ENCODE measurements at regions not wholly inside any gene's neighbourhood (a gene's known extent, or its start where the extent isn't known, plus 50 kb on each side); places are given as distances from the start of the nearest gene placed in this dataset.

DNA sequence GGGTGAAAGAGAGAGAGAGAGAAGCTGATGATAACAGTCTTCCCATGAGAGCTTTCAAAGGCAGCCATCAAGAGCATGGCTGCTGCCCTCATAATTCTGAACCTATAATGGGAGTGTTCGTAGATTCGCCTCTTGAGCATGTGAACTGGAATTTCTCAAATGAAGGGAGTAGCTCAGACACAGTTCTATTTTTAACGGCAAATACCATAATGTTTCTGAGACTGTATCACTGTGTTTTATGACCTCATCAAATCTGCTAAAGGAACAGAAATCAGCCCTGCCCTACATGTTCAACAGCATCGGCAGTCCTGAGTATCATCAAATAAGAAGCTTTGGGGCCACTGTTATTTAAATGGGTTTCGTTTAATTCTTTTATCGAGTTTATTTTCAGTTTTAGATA lies 645.6 kb downstream of the GALR1 start:
- Histone ChIP-seq H3K36me3 (ENCODE audit: control insufficient read depth, insufficient read depth, low read length) (no peaks in the 10 kb centered on the region), H3K4me1 (ENCODE audit: control insufficient read depth, insufficient read depth, low read length) (peaks cover 2% of the 10 kb centered on the region), H3K27me3 (ENCODE audit: control insufficient read depth, insufficient read depth, low read length) (no peaks in the 10 kb centered on the region), H3K27ac (ENCODE audit: low read length) (no peak overlapping the region), H3K4me3 (ENCODE audit: low read length) (no peak overlapping the region), H3K9me3 (ENCODE audit: control insufficient read depth, insufficient read depth, low read length) (no peaks in the 10 kb centered on the region)
- no peak for DNase-seq (ENCODE audit: low read depth, low spot score)
- WGBS (ENCODE audit: insufficient coverage, insufficient read length), result no CpG with 5 or more reads among the region's 6 CpGs

- no peak for DNase-seq (ENCODE audit: low read depth, low spot score)
- no peaks in the 10 kb centered on the region for H3K9me3 ChIP-seq (ENCODE audit: control insufficient read depth, insufficient read depth, low read length)
- peaks cover 2% of the 10 kb centered on the region for H3K4me1 ChIP-seq (ENCODE audit: control insufficient read depth, insufficient read depth, low read length)
- no peak overlapping the region for H3K4me3 ChIP-seq (ENCODE audit: low read length)
- H3K27ac ChIP-seq (ENCODE audit: low read length), result no peak overlapping the region
- H3K36me3 ChIP-seq (ENCODE audit: control insufficient read depth, insufficient read depth, low read length), result no peaks in the 10 kb centered on the region
- H3K27me3 ChIP-seq (ENCODE audit: control insufficient read depth, insufficient read depth, low read length), result no peaks in the 10 kb centered on the region
- no CpG with 5 or more reads among the region's 12 CpGs for WGBS (ENCODE audit: insufficient coverage, insufficient read length)
Observed at GRCh38 chr18:77896586-77897252, 647.1 kb downstream of the GALR1 start.

GRCh38 chr18:77897606-77898005 lies 648.0 kb downstream of the GALR1 start:
- WGBS (ENCODE audit: insufficient coverage, insufficient read length), result no CpG with 5 or more reads among the region's 8 CpGs
- Histone ChIP-seq H3K27me3 (ENCODE audit: control insufficient read depth, insufficient read depth, low read length) (no peaks in the 10 kb centered on the region), H3K4me1 (ENCODE audit: control insufficient read depth, insufficient read depth, low read length) (peaks cover 2% of the 10 kb centered on the region), H3K27ac (ENCODE audit: low read length) (no peak overlapping the region), H3K36me3 (ENCODE audit: control insufficient read depth, insufficient read depth, low read length) (no peaks in the 10 kb centered on the region), H3K9me3 (ENCODE audit: control insufficient read depth, insufficient read depth, low read length) (no peaks in the 10 kb centered on the region), H3K4me3 (ENCODE audit: low read length) (no peak overlapping the region)
- DNase-seq (ENCODE audit: low read depth, low spot score), result no peak

GRCh38 chr18:77899972-77900754 lies 650.5 kb downstream of the GALR1 start:
- Histone ChIP-seq H3K27me3 (ENCODE audit: control insufficient read depth, insufficient read depth, low read length) (no peaks in the 10 kb centered on the region), H3K27ac (ENCODE audit: low read length) (no peak overlapping the region), H3K36me3 (ENCODE audit: control insufficient read depth, insufficient read depth, low read length) (no peaks in the 10 kb centered on the region), H3K9me3 (ENCODE audit: control insufficient read depth, insufficient read depth, low read length) (no peaks in the 10 kb centered on the region; the same call in 1 of the 2 replicates), H3K4me1 (ENCODE audit: control insufficient read depth, insufficient read depth, low read length) (no peaks in the 10 kb centered on the region; the same call in 1 of the 2 replicates), H3K4me3 (ENCODE audit: low read length) (peak overlapping the region; percentile 33; the same call in 1 of the 2 replicates)
- no CpG with 5 or more reads among the region's 64 CpGs for WGBS (ENCODE audit: insufficient coverage, insufficient read length)
- peak; percentile 52 for DNase-seq (ENCODE audit: low read depth, low spot score)

DNA sequence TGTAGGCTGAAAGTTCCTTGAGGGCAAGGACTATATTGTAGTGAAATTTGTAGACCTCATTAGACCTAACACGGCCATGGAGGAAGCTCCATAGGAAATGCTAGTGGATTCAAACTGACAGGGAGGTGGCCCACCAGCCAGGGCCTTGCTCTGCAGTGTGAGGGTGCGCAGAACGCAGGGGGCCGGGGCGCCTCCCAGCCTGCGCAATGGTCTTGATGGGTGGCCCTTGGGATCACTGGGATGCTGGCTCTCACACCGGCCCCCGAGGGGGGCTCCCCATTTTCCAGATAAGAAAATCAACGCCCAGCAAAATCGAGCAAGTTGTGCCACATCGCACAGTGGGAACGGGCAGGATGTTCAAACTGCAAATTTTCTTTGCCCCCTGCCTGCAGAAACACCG lies 655.4 kb downstream of the GALR1 start:
- H3K36me3 ChIP-seq (ENCODE audit: control insufficient read depth, insufficient read depth, low read length), result no peaks in the 10 kb centered on the region
- H3K9me3 ChIP-seq (ENCODE audit: control insufficient read depth, insufficient read depth, low read length), result no peaks in the 10 kb centered on the region; the same call in 1 of the 2 replicates
- DNase-seq (ENCODE audit: low read depth, low spot score), result no peak
- no CpG with 5 or more reads among the region's 13 CpGs for WGBS (ENCODE audit: insufficient coverage, insufficient read length)
- H3K27me3 ChIP-seq (ENCODE audit: control insufficient read depth, insufficient read depth, low read length), result no peaks in the 10 kb centered on the region
- H3K4me3 ChIP-seq (ENCODE audit: low read length), result no peak overlapping the region
- no peak overlapping the region for H3K27ac ChIP-seq (ENCODE audit: low read length)
- peaks cover 2% of the 10 kb centered on the region; the same call in 1 of the 2 replicates for H3K4me1 ChIP-seq (ENCODE audit: control insufficient read depth, insufficient read depth, low read length)

- DNase-seq (ENCODE audit: low read depth, low spot score), result no peak
- Histone ChIP-seq H3K27me3 (ENCODE audit: control insufficient read depth, insufficient read depth, low read length) (no peaks in the 10 kb centered on the region), H3K4me1 (ENCODE audit: control insufficient read depth, insufficient read depth, low read length) (peaks cover 2% of the 10 kb centered on the region; the same call in 1 of the 2 replicates), H3K36me3 (ENCODE audit: control insufficient read depth, insufficient read depth, low read length) (no peaks in the 10 kb centered on the region), H3K9me3 (ENCODE audit: control insufficient read depth, insufficient read depth, low read length) (no peaks in the 10 kb centered on the region; the same call in 1 of the 2 replicates), H3K4me3 (ENCODE audit: low read length) (no peak overlapping the region), H3K27ac (ENCODE audit: low read length) (no peak overlapping the region)
- WGBS (ENCODE audit: insufficient coverage, insufficient read length), result no CpG with 5 or more reads among the region's 34 CpGs
Observed at GRCh38 chr18:77905449-77906055, 655.9 kb downstream of the GALR1 start.

GRCh38 chr18:77906103-77906892 lies 656.6 kb downstream of the GALR1 start:
- peaks cover 2% of the 10 kb centered on the region; the same call in 1 of the 2 replicates for H3K4me1 ChIP-seq (ENCODE audit: control insufficient read depth, insufficient read depth, low read length)
- no peaks in the 10 kb centered on the region for H3K27me3 ChIP-seq (ENCODE audit: control insufficient read depth, insufficient read depth, low read length)
- H3K27ac ChIP-seq (ENCODE audit: low read length), result no peak overlapping the region
- WGBS (ENCODE audit: insufficient coverage, insufficient read length), result no CpG with 5 or more reads among the region's 27 CpGs
- DNase-seq (ENCODE audit: low read depth, low spot score), result no peak
- H3K4me3 ChIP-seq (ENCODE audit: low read length), result no peak overlapping the region
- no peaks in the 10 kb centered on the region for H3K36me3 ChIP-seq (ENCODE audit: control insufficient read depth, insufficient read depth, low read length)
- no peaks in the 10 kb centered on the region; the same call in 1 of the 2 replicates for H3K9me3 ChIP-seq (ENCODE audit: control insufficient read depth, insufficient read depth, low read length)

DNA sequence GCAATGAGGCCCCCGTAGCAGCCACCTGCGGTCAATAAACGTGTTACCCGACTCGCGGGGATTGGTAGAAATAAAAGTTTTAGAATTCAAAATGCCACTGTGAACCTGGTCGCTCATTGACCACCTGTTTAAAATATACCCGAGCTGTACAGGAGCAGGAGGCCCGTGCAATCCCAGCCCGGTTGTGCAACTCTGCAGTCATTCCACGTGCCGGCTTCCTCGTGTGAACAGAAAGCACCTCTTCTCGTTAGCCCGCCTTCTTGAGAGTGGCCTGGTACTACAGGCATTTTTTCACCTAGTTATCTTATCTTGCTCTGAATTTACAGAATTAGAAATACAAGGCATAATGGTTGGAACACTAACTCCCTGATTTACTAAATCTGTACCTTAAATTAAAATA lies 660.7 kb downstream of the GALR1 start:
- DNase-seq (ENCODE audit: low read depth, low spot score), result no peak
- H3K4me1 ChIP-seq (ENCODE audit: control insufficient read depth, insufficient read depth, low read length), result peaks cover 2% of the 10 kb centered on the region; the same call in 1 of the 2 replicates
- WGBS (ENCODE audit: insufficient coverage, insufficient read length), result no CpG with 5 or more reads among the region's 15 CpGs
- H3K9me3 ChIP-seq (ENCODE audit: control insufficient read depth, insufficient read depth, low read length), result no peaks in the 10 kb centered on the region
- no peak overlapping the region for H3K4me3 ChIP-seq (ENCODE audit: low read length)
- H3K27me3 ChIP-seq (ENCODE audit: control insufficient read depth, insufficient read depth, low read length), result no peaks in the 10 kb centered on the region
- H3K36me3 ChIP-seq (ENCODE audit: control insufficient read depth, insufficient read depth, low read length), result no peaks in the 10 kb centered on the region
- H3K27ac ChIP-seq (ENCODE audit: low read length), result no peak overlapping the region

- no peaks in the 10 kb centered on the region for H3K36me3 ChIP-seq (ENCODE audit: control insufficient read depth, insufficient read depth, low read length)
- whole genome bisulfite sequencing (ENCODE audit: insufficient coverage, insufficient read length), result no CpG with 5 or more reads among the region's 20 CpGs
Observed at GRCh38 chr18:77911971-77912605, 662.4 kb downstream of the GALR1 start.

More at GRCh38 chr18:77911971-77912605, 662.4 kb downstream of the GALR1 start:
- no peaks in the 10 kb centered on the region for H3K4me1 ChIP-seq (ENCODE audit: control insufficient read depth, insufficient read depth, low read length)
- H3K27ac ChIP-seq (ENCODE audit: low read length), result no peak overlapping the region
- H3K9me3 ChIP-seq (ENCODE audit: control insufficient read depth, insufficient read depth, low read length), result no peaks in the 10 kb centered on the region
- no peaks in the 10 kb centered on the region for H3K27me3 ChIP-seq (ENCODE audit: control insufficient read depth, insufficient read depth, low read length)
- no peak overlapping the region for H3K4me3 ChIP-seq (ENCODE audit: low read length)
- no peak for DNase-seq (ENCODE audit: low read depth, low spot score)
